ENCODE measurements at regions not wholly inside any gene's neighbourhood (a gene's known extent, or its start where the extent isn't known, plus 50 kb on each side); places are given as distances from the start of the nearest gene placed in this dataset.
"Not testable (repeated sequence)": the region's sequence is repeated elsewhere in the genome, so short reads cannot be mapped to it uniquely, and the experiment has no call there.

DNA sequence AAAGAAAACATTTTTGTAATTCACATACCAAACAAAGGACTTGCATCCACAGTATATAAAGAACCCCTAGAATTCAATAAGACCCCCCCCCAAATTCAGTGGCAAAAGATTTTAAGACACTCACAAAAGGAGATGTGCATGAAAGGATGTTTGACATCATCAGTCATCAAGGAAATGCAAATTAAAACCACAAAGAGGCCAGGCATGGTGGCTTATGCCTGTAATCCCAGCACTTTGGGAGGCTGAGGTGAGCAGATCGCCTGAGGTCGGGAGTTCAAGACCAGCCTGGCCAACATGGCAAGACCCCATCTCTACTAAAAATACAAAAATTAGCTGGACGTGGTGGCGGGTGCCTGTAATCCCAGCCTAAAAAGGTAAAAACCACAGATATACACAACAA, 61.3 kb downstream of the AIPL1 start:
- H3K9me3 Mint-ChIP-seq (ENCODE audit: low read depth); H3K36me3 Mint-ChIP-seq; CTCF ChIA-PET; DNase-seq; H3K27ac Mint-ChIP-seq; H3K4me3 Mint-ChIP-seq; ATAC-seq: not testable (repeated sequence)
- Mint-ChIP-seq H3K4me1 (peaks cover 15% of the 10 kb centered on the region), H3K27me3 (peaks cover 25% of the 10 kb centered on the region)

DNA sequence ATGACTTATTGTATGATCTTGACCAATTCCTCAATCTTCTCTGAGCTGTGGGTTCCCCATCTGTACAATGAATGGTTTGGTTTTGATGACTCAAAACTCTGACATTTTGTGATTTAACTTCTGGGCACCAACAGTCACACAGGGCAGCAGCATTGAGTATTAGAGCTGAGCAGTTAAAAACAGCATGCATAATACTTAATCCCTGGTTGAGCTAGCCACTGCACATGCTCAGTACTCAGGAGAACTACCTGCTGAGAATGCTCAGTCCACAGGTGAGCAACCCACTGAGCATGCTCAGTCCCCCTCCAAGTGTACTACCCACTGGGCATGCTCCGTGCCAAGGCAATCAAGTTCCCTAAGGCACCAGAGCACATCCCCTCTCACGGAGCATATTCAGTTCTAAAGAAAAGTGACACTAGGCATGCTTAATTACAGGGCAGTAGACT, 68.7 kb downstream of the AIPL1 start:
- DNase-seq, result no peak
- no peak overlapping the region for H3K4me3 Mint-ChIP-seq
- ATAC-seq, result no peak
- H3K9me3 Mint-ChIP-seq (ENCODE audit: low read depth), result no peaks in the 10 kb centered on the region
- no peaks in the 10 kb centered on the region for H3K36me3 Mint-ChIP-seq
- H3K4me1 Mint-ChIP-seq, result peaks cover 13% of the 10 kb centered on the region
- CTCF ChIA-PET, result no interaction called here
- no peak overlapping the region for H3K27ac Mint-ChIP-seq
- peaks cover 54% of the 10 kb centered on the region for H3K27me3 Mint-ChIP-seq

DNA sequence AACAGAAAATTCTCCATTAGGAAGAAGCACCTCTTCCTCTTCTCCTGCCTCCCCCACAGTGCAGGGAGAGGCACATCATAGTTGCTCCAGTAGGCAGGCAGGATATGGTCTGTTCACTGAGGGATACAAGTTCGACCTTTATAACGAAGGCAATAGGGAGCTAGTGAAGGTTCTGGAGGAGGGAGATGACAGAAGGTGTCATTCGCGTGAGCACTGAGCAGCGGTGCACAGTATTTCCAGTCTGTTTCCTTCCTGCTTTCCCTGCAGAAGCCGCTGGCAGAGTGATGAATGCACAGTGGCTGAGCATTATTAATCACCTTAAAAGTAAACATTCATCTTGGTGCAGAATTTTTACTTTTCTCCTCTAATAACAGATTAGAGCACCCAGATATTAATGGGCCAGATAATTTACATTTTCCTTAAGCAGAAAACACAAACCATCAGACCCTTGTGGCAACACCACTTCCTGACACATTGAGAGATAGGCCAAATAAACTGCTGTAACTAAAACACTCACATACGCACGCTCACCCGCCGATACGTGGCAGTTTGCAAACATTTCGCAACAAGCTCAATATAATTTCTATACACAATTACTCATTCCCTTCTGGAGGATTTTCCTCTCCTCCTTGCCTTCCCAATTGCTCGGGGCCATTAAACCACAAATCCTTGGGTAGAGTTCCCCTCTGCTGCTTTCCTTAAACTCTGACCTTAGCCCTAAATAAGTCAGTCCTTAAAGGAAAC, 69.5 kb downstream of the AIPL1 start:
- no peaks in the 10 kb centered on the region for H3K36me3 Mint-ChIP-seq
- ATAC-seq (no peak), DNase-seq (no peak)
- CTCF ChIA-PET, result no interaction called here
- no peak overlapping the region for H3K4me3 Mint-ChIP-seq
- H3K27me3 Mint-ChIP-seq, result peaks cover 55% of the 10 kb centered on the region
- no peaks in the 10 kb centered on the region for H3K9me3 Mint-ChIP-seq (ENCODE audit: low read depth)
- H3K27ac Mint-ChIP-seq, result no peak overlapping the region
- peaks cover 13% of the 10 kb centered on the region for H3K4me1 Mint-ChIP-seq

DNA sequence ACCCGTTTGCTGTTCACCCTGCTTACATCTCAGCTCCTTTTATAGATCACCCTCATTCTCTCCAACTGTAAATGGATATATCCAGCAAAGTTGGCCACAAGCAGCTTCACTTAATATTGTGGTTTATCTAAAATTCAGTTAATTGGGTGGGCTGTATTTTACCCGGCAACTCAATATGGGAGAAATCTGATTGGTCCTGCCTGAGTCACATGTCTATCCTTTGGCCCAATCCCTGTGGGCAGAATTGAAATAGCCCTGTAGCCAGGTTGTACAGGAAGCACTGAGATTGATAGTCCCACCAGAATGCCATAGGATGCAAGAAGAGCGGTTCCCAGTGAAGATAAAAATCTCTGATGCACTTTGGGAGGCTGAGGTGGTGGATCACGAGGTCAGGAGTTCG, 73.2 kb downstream of the AIPL1 start:
- peaks cover 16% of the 10 kb centered on the region for H3K4me1 Mint-ChIP-seq
- peaks cover 54% of the 10 kb centered on the region for H3K27me3 Mint-ChIP-seq
- H3K36me3 Mint-ChIP-seq, result no peaks in the 10 kb centered on the region
- no peak for DNase-seq
- H3K27ac Mint-ChIP-seq, result no peak overlapping the region
- no peaks in the 10 kb centered on the region for H3K9me3 Mint-ChIP-seq (ENCODE audit: low read depth)
- CTCF ChIA-PET, result no interaction called here
- no peak for ATAC-seq
- H3K4me3 Mint-ChIP-seq, result no peak overlapping the region

DNA sequence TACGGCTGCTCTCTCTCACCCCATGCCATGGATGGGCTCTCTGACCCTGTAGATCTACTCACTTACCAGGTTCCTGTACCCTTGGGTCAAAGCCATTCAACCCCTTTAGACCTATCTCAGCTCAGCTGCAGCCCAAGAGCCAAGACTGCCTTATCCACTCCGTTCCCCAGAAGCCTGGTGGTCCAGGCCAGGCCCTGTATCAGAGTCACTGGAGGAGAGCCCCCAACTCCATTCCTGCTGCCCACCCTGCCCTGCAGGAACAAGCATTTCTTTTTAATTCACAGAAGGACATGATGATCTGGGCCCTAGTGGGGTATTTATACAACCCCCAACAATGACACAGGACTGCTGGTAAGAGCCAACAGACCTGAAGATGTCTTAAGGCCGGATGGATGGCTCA, 76.8 kb downstream of the AIPL1 start:
- H3K9me3 Mint-ChIP-seq (ENCODE audit: low read depth), result no peaks in the 10 kb centered on the region
- CTCF ChIA-PET, result no interaction called here
- ATAC-seq (no peak), DNase-seq (no peak)
- no peaks in the 10 kb centered on the region for H3K36me3 Mint-ChIP-seq
- H3K27me3 Mint-ChIP-seq, result peaks cover 40% of the 10 kb centered on the region
- no peak overlapping the region for H3K4me3 Mint-ChIP-seq
- H3K4me1 Mint-ChIP-seq, result peaks cover 3% of the 10 kb centered on the region
- no peak overlapping the region for H3K27ac Mint-ChIP-seq

DNA sequence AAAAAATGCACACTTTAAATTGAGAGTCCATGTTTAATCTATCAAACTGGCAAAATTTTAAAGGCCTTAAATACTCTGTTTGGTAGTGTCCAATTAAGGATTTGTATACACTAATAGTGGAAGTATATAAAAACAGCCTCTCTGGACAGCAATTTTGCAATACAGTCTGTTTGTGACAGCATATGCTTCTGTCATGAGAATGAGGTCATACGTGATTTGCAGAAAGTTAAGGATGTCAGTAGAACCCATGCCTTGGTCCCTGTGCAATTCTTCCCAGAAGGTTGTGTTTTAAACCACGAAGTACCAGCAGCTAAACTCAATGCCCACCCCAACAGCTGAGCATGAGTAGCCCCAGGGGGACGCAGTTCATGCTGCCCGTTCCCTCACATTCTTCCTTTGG, 78.4 kb downstream of the AIPL1 start:
- no peaks in the 10 kb centered on the region for H3K9me3 Mint-ChIP-seq (ENCODE audit: low read depth)
- H3K36me3 Mint-ChIP-seq, result no peaks in the 10 kb centered on the region
- ATAC-seq (no peak), DNase-seq (no peak)
- no peak overlapping the region for H3K27ac Mint-ChIP-seq
- peaks cover 43% of the 10 kb centered on the region for H3K27me3 Mint-ChIP-seq
- no peak overlapping the region for H3K4me3 Mint-ChIP-seq
- peaks cover 3% of the 10 kb centered on the region for H3K4me1 Mint-ChIP-seq
- CTCF ChIA-PET, result no interaction called here

DNA sequence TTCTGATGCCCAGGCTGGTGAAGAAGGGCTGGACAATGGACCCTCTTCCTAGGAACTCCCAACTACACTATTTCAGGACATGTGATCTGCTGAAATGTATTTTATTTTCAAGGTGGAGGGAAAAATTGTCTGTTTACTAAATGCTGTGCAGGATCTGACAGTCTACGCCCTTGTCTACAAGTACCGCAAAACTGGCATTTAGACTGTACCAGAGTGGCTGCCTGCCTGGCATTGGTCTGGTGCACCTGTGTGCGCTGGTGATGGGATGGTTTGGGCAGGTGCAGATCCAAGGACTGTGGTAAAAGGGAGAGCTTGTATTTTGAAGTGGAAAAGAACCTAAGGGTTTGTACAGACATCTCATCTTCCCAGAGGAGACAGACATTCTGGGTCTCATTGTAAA, 79.7 kb downstream of the AIPL1 start:
- H3K4me1 Mint-ChIP-seq, result peaks cover 3% of the 10 kb centered on the region
- H3K27me3 Mint-ChIP-seq, result peaks cover 36% of the 10 kb centered on the region
- ATAC-seq (no peak), DNase-seq (no peak)
- H3K36me3 Mint-ChIP-seq, result no peaks in the 10 kb centered on the region
- no peak overlapping the region for H3K4me3 Mint-ChIP-seq
- no peaks in the 10 kb centered on the region for H3K9me3 Mint-ChIP-seq (ENCODE audit: low read depth)
- CTCF ChIA-PET, result no interaction called here
- no peak overlapping the region for H3K27ac Mint-ChIP-seq

DNA sequence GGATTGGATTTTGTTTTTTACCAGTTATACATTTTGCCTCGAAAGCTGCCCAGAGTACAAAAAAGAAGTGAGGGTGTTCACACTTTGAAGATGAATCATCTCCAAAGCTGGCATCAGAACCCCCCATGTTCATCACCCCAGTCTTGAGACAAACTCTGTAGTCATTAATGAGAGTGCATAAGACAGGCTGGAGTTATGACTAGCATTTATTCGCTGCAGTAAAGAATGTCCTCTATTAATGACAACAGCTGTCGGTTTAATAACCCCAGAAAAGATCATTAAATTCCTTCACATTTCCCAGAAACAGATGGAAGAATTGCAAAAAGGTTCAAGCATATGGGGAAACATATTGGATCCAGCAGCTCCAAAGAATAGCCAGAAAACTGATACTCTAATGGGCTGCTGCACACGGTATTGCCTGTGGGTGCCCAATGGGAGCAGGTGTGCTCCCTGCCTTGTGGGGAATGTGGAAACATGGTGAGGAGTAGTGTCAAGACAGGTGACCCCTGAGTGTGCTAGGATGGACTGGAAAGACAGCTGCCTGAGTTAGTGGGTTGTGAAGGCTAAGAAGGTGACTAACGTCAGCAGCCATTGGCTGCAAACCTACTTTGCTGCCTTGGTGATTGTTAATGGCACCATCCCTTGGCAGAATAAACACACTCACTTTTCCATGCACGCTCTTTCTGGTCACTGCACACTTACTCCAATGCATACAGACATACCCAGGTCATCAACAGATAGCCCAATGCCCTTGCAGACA, 81.9 kb downstream of the AIPL1 start:
- no peak for DNase-seq
- peaks cover 27% of the 10 kb centered on the region for H3K27me3 Mint-ChIP-seq
- H3K4me3 Mint-ChIP-seq, result no peak overlapping the region

DNA sequence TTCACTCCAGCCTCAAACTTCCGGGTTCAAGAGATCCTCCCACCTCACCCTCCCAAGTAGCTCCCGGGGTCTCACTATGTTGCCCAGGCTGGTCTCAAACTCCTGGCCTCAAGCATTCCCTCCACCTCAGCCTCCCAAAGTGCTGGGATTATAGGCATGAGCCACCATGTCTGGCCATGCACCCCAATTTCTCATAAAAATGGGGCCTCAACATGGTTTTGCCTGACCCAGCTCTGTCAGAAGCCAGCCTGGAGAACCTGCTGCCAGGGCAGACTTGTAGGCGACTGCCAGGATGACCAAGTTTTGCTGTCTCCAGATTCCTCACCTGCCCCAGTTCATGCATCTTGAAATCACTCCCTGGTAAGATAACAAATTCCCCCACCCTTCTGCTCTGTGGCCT, 82.9 kb downstream of the AIPL1 start:
- Mint-ChIP-seq H3K36me3 (no peaks in the 10 kb centered on the region), H3K27ac (no peak overlapping the region), H3K9me3 (ENCODE audit: low read depth) (no peaks in the 10 kb centered on the region), H3K4me1 (no peaks in the 10 kb centered on the region), H3K4me3 (no peak overlapping the region), H3K27me3 (peaks cover 30% of the 10 kb centered on the region)
- ATAC-seq (no peak), DNase-seq (no peak)
- CTCF ChIA-PET, result no interaction called here

More for the DNA sequence above, 81.9 kb downstream of the AIPL1 start:
- H3K36me3 Mint-ChIP-seq, result no peaks in the 10 kb centered on the region
- CTCF ChIA-PET, result no interaction called here
- no peaks in the 10 kb centered on the region for H3K9me3 Mint-ChIP-seq (ENCODE audit: low read depth)
- no peaks in the 10 kb centered on the region for H3K4me1 Mint-ChIP-seq
- no peak for ATAC-seq
- H3K27ac Mint-ChIP-seq, result no peak overlapping the region

DNA sequence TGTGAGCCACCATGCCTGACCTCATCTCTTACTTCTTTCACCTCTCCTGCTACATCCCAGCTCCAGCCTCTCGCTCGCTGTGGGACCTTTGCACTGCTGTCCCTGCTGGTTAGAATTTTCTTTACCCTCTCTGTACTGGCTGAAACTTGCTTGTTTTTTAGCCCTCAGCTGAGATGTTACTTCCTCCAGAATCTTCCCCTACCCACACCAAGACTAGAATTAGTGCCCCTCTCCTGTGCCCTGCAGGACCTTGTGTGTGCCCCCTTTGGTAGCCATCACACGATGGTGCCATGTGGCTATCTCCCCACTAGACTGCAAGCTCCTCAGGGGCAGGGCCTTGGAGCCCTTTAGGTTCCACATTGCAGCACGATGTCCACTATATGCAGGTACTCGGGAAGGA, 84.1 kb downstream of the AIPL1 start:
- ATAC-seq, result no peak
- Mint-ChIP-seq H3K27ac (no peak overlapping the region), H3K4me1 (no peaks in the 10 kb centered on the region), H3K27me3 (peaks cover 19% of the 10 kb centered on the region), H3K36me3 (no peaks in the 10 kb centered on the region), H3K9me3 (ENCODE audit: low read depth) (no peaks in the 10 kb centered on the region), H3K4me3 (no peak overlapping the region)
- CTCF ChIA-PET, result no interaction called here
- DNase-seq, result no peak

DNA sequence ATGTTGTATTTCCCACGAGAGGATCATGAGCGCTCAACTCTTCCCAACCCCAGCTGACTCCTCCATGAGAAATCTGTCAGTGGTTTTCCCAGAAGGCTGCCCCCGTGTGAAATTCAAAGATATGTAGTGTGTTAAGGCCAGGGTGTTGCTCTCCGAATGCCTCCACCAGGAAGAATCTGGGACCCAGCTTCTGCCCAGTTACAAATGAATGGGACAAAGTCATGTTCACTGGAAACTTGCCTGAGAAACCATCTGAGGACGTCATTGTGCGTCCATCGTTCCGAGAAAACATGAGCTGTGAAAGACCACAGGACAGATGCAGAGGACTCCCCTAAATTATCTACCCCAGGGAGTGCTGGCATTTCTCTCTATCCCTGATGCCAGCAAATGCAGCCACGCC, 86.0 kb downstream of the AIPL1 start:
- Mint-ChIP-seq H3K27me3 (peaks cover 18% of the 10 kb centered on the region), H3K4me1 (no peaks in the 10 kb centered on the region), H3K27ac (no peak overlapping the region), H3K4me3 (no peak overlapping the region), H3K36me3 (no peaks in the 10 kb centered on the region), H3K9me3 (ENCODE audit: low read depth) (no peaks in the 10 kb centered on the region)
- DNase-seq, result no peak
- CTCF ChIA-PET, result no interaction called here
- no peak for ATAC-seq

DNA sequence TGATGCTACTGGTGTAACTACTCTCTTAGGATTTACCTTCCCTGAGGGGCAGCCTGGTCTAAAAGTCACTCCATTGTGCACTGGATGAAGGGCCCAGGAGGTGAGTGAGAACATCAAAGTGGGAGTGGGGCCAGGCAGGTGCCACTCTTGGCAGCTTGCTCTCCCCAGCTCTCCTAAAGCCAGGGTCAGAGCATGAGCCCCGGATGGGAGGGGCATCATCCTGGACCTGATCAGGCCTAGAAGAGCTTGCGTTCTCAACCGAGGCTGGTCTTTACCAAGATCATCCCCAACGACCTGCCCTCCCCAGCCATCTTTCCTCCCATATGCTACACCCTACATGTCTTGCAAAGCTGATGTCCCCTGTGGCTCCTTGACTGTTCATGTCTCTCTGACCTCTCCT, 87.1 kb downstream of the AIPL1 start:
- DNase-seq (peak; percentile 23), ATAC-seq (no peak)
- no peaks in the 10 kb centered on the region for H3K4me1 Mint-ChIP-seq
- H3K27ac Mint-ChIP-seq, result no peak overlapping the region
- no peaks in the 10 kb centered on the region for H3K36me3 Mint-ChIP-seq
- H3K27me3 Mint-ChIP-seq, result peaks cover 11% of the 10 kb centered on the region
- H3K9me3 Mint-ChIP-seq (ENCODE audit: low read depth), result no peaks in the 10 kb centered on the region
- CTCF ChIA-PET, result no interaction called here
- no peak overlapping the region for H3K4me3 Mint-ChIP-seq

DNA sequence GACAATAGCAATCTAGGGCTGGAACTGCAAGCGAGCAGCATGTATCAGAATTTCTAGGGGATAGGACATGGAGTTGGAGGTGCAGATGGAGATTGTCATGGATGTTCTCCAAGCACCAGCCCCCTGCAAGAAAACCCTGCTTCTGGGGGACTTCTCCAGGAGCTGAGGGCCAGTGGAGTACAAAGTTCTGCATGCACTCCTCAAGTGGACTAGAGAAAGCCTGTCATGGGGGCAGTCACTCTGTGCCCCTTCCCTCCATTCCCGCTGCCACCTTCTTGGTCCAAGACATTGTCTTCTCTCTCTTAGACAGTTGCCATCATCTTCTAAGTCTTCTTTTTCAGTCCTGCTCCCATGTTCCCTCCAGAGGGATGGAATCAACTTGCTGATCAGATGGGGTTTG, 87.9 kb downstream of the AIPL1 start:
- Mint-ChIP-seq H3K27ac (no peak overlapping the region), H3K27me3 (peaks cover 4% of the 10 kb centered on the region), H3K4me3 (no peak overlapping the region), H3K36me3 (no peaks in the 10 kb centered on the region), H3K4me1 (no peaks in the 10 kb centered on the region), H3K9me3 (ENCODE audit: low read depth) (no peaks in the 10 kb centered on the region)
- no peak for ATAC-seq
- no peak for DNase-seq
- CTCF ChIA-PET, result no interaction called here

DNA sequence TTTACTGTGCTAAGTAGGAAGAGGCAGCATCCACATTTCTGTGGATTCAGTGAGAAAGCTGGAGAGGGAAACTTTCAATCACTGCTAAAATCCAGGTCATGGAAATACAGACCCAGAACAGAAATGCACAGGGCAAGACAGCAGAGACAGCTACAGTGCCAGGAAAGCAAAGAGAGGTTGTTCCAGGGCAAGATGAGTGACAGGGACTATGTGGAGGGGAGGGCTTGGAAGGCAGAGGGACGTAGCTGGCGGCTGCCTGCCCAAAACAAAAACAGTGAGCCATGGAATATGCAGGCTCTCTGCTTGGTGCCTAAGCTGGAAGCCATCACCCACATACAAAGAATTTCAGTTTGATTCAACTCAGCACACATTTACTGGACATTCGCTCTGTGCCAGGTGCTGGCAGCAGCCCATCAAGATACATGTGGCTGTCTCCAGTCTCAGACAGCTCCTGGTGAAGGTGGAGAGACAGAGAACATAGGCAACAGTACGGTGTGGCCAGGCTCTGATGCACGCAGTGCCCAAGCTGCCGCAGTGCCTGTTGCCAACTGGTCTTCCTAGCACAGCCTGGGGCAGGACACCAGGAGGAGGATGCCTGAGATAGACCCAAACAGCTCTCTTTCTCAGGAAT, 88.7 kb downstream of the AIPL1 start:
- ATAC-seq (no peak), DNase-seq (peak; percentile 5)
- H3K4me3 Mint-ChIP-seq, result no peak overlapping the region
- H3K27ac Mint-ChIP-seq, result no peak overlapping the region
- no peaks in the 10 kb centered on the region for H3K9me3 Mint-ChIP-seq (ENCODE audit: low read depth)
- peaks cover 3% of the 10 kb centered on the region for H3K27me3 Mint-ChIP-seq
- H3K4me1 Mint-ChIP-seq, result no peaks in the 10 kb centered on the region
- no peaks in the 10 kb centered on the region for H3K36me3 Mint-ChIP-seq
- CTCF ChIA-PET, result no interaction called here

Measured in activated CD8-positive, alpha-beta memory T cell treated with anti-CD3 and anti-CD28 coated beads, Interleukin-2, amount 10 ng/mL, durations not matched to agents 7 days and 5 days (primary cell).